ENCODE measurements at regions not wholly inside any gene's neighbourhood (a gene's known extent, or its start where the extent isn't known, plus 50 kb on each side); places are given as distances from the start of the nearest gene placed in this dataset.

- Histone ChIP-seq H2BK5ac (ENCODE audit: insufficient read length, low read length) (no peak overlapping the region), H3K14ac (ENCODE audit: insufficient read depth, low read length) (no peak overlapping the region), H2AFZ (ENCODE audit: low read length) (no peak overlapping the region), H3K4me1 (ENCODE audit: insufficient read depth, low read length) (no peaks in the 10 kb centered on the region), H3K56ac (ENCODE audit: insufficient read length, low read depth, low read length) (no peak overlapping the region), H3K18ac (ENCODE audit: insufficient read length, low read depth, low read length) (no peak overlapping the region), H4K91ac (ENCODE audit: insufficient read length, low read depth, low read length) (no peak overlapping the region), H4K5ac (ENCODE audit: insufficient read length, low read depth, low read length) (no peak overlapping the region), H3K27ac (ENCODE audit: insufficient read length, low read depth, low read length) (no peak overlapping the region), H3T11ph (ENCODE audit: low read length) (no peak overlapping the region), H2BK120ac (ENCODE audit: low read depth, low read length, poor library complexity, severe bottlenecking) (no peak overlapping the region), H3K4ac (ENCODE audit: low read depth, low read length) (no peak overlapping the region), H2AK5ac (ENCODE audit: insufficient read length, low read length) (no peak overlapping the region), H3K9me3 (ENCODE audit: control insufficient read depth, low read depth, low read length) (no peaks in the 10 kb centered on the region), H2BK15ac (ENCODE audit: low read depth, low read length) (no peak overlapping the region), H3K79me2 (ENCODE audit: insufficient read depth, low read length) (no peaks in the 10 kb centered on the region), H4K8ac (replicated peaks; ENCODE audit: insufficient read length, low read depth, low read length) (no peak overlapping the region), H3K23me2 (ENCODE audit: insufficient read length, low read depth, low read length, poor library complexity, severe bottlenecking) (no peaks in the 10 kb centered on the region), H2BK12ac (ENCODE audit: insufficient read length, low read depth, low read length) (no peak overlapping the region), H3K9ac (ENCODE audit: extremely low read depth, insufficient read length, low read length) (no peak overlapping the region), H3K79me1 (ENCODE audit: insufficient read depth, low read depth, low read length, poor library complexity, severe bottlenecking) (no peaks in the 10 kb centered on the region), H4K20me1 (ENCODE audit: control insufficient read depth, insufficient read depth, insufficient read length) (no peaks in the 10 kb centered on the region), H2BK20ac (ENCODE audit: low read depth, low read length, poor library complexity, severe bottlenecking) (no peak overlapping the region), H3K4me2 (ENCODE audit: insufficient read depth, insufficient read length, low read length) (no peak overlapping the region), H3K23ac (ENCODE audit: insufficient read length, low read depth, low read length) (no peak overlapping the region), H3K27me3 (ENCODE audit: insufficient read depth, low read length) (no peaks in the 10 kb centered on the region)
- no CpG with 5 or more reads among the region's 1 CpG for WGBS (ENCODE audit: extremely low coverage, insufficient read length, low lambda C conversion rate)
- H3K27ac Mint-ChIP-seq, result no peak overlapping the region
- TF ChIP-seq, protein P1, sequence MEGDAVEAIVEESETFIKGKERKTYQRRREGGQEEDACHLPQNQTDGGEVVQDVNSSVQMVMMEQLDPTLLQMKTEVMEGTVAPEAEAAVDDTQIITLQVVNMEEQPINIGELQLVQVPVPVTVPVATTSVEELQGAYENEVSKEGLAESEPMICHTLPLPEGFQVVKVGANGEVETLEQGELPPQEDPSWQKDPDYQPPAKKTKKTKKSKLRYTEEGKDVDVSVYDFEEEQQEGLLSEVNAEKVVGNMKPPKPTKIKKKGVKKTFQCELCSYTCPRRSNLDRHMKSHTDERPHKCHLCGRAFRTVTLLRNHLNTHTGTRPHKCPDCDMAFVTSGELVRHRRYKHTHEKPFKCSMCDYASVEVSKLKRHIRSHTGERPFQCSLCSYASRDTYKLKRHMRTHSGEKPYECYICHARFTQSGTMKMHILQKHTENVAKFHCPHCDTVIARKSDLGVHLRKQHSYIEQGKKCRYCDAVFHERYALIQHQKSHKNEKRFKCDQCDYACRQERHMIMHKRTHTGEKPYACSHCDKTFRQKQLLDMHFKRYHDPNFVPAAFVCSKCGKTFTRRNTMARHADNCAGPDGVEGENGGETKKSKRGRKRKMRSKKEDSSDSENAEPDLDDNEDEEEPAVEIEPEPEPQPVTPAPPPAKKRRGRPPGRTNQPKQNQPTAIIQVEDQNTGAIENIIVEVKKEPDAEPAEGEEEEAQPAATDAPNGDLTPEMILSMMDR (conservative IDR thresholded peaks at IDR 0.05), result no peak
- no peaks in the 10 kb centered on the region for H3K9me3 Mint-ChIP-seq
- no peak overlapping the region for H3K4me3 Mint-ChIP-seq
- H3K27me3 Mint-ChIP-seq (ENCODE audit: low read depth), result no peaks in the 10 kb centered on the region
- no peak for DNase-seq
- peaks cover 0 to 2% (median 0%) of the 10 kb centered on the region in 3 experiments; a peak in 1 of 7 replicates for H3K36me3 Mint-ChIP-seq (ENCODE audit: insufficient read depth in 1 of 3, low read depth in 3 of 3)
- no peaks in the 10 kb centered on the region for H3K4me1 Mint-ChIP-seq
Observed at GRCh38 chr4:72817012-72817411, 248.0 kb upstream of the ADAMTS3 start.

Measured in H9 (cell line).